ENCODE measurements at regions not wholly inside any gene's neighbourhood (a gene's known extent, or its start where the extent isn't known, plus 50 kb on each side); places are given as distances from the start of the nearest gene placed in this dataset.

GRCh38 chr5:171676286-171676944 lies 109.2 kb upstream of the SMIM23 start:
- no peak for DNase-seq (ENCODE audit: low read depth in 2 of 3, low spot score in 1 of 3)

GRCh38 chr5:171678646-171679045 lies 107.0 kb upstream of the SMIM23 start:
- no peak for DNase-seq (ENCODE audit: low read depth in 2 of 3, low spot score in 1 of 3)

DNA sequence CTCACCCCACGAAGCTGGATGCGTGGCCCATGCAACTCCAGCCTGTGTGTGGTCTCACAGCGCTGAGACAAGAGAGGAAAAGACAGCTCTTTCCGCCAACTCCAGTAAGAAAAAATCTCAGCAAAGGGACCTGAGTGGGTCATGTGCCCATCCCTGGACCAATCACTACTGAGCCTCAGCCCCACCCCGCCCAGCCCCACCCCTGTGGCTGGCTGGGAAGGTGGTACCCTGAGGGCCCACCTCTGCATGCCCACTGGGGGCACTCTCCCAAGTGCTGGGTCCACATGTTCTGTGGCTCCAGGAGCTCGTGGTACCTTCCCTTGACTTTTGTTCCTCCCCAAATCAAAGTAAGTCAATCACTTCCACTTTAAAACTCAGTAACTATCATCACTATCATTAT lies 105.1 kb upstream of the SMIM23 start:
- DNase-seq (ENCODE audit: low read depth in 2 of 3, low spot score in 1 of 3), result no peak

GRCh38 chr5:171681061-171681460 lies 104.6 kb upstream of the SMIM23 start:
- no peak for DNase-seq (ENCODE audit: low read depth in 2 of 3, low spot score in 1 of 3)

DNA sequence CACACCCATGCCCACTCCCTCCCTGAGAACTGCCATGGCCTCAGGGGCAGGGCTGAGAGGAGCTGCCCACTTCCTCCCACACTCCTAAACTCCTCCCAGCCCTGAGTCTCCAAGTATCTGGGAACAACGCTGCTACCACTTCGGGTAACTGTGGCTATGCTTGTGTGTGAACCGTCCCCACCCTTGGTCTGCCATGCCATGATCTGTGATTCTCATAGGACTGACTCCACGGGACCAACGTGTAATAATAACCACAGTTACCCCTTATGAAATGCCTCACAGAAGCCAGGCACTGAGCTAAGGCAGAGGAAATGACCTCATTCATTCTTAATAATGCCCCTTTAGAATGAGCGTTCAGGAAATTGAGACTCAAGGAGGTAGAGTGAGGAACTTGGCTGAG lies 103.9 kb upstream of the SMIM23 start:
- DNase-seq (ENCODE audit: low read depth in 2 of 3, low spot score in 1 of 3), result no peak

GRCh38 chr5:171682801-171683200 lies 102.8 kb upstream of the SMIM23 start:
- DNase-seq (ENCODE audit: low read depth in 2 of 3, low spot score in 1 of 3), result no peak

DNA sequence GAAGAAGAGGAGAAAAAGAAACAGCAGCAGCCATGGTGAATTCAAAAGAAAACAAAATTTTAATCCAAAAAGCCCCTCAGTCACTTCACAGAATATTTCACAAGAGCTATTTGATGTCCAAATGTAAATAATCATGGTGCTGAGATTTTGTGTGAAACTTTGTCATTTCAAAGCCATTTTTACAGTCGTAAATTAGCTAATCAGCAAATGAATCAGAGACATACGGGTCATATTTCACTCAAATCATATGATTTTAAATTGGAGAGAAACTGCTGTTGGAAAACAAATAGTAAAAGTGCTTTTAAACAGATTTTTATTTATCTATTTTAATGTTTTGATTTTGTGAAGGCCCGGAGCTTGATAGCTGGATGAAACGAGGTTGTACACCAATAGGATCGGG lies 101.4 kb upstream of the SMIM23 start:
- DNase-seq (ENCODE audit: low read depth in 2 of 3, low spot score in 1 of 3), result no peak

DNA sequence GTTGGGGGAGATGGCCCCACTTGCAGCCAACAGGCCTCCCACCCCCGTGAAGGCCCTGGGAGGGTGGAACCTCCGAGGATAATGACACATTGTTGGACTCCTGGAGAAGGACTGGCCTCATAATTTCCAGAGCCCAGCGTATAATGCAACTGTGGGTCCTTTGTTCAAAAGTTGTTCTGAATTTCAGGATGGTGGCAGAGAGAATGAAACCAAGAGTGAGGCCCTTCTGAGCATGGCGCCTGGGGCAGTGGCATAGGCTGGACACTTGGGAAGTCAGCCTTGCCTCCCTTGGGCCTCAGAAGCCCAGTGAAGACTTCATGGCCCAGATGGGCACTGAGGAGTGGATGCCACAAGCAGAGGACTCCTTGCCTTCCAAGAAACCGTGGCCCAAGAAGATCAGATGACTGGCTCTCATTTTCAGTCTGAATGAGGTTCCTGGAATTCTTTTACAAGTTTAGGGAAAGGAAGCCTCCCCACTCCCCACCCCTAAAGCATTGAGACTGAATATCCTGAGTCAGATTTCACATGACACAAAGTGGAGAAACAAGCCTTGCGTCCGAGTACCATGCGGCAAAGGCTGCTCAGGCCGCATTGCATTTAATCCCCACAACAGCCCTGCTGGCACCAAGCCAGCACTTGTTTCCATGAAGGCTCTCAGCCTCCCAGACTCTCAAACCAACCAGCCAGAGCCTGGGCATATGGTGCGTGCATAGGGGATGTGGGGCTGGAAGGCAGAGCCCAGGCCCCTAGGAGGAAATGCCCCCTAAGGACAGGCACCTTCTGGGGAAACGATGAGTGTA lies 96.7 kb upstream of the SMIM23 start:
- no peak for DNase-seq (ENCODE audit: low read depth in 2 of 3, low spot score in 1 of 3)

- DNase-seq (ENCODE audit: low read depth in 2 of 3, low spot score in 1 of 3), result no peak
Measured at GRCh38 chr5:171689853-171690417, 95.7 kb upstream of the SMIM23 start.

DNA sequence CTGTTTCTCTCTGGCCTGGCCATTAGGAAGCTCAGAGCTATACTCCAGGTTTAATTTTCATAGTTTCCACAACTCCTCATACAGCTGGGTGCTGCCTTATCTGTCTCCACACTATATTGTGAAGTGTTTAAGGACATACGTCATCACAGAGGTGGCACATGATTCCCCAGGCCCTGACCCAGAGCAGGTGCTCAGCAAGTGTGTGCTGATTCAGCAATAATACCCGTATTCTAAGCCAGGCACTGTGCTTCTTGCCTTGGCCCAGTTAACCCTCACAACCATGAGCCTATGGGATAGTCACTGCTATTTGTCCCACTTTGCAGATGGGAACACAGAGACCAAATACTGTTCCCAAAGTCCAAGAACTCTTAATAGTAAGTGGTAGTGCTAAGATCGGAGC lies 93.5 kb upstream of the SMIM23 start:
- DNase-seq (ENCODE audit: low read depth in 2 of 3, low spot score in 1 of 3), result no peak

DNA sequence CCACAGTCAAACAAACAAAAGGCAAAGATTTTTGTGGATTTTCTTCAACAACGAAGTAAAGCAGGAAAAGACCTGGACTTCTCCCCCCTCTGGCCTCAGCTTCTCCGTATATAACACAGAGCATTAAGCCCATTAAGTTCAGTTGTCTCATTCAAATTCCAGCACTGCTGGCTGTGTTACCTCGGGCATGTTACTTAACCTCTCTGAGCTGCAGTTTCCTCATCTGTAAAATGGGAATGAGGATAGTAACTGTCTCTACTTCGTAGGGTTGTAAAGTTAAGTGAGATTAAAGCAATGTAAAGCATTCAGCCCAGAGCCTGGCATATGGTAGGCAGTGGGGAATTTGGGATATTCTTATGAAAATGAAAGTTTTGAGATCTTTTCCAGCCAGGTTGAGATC lies 92.7 kb upstream of the SMIM23 start:
- no peak for DNase-seq (ENCODE audit: low read depth in 2 of 3, low spot score in 1 of 3)

GRCh38 chr5:171693412-171693811 lies 92.2 kb upstream of the SMIM23 start:
- DNase-seq (ENCODE audit: low read depth in 2 of 3, low spot score in 1 of 3), result no peak

DNA sequence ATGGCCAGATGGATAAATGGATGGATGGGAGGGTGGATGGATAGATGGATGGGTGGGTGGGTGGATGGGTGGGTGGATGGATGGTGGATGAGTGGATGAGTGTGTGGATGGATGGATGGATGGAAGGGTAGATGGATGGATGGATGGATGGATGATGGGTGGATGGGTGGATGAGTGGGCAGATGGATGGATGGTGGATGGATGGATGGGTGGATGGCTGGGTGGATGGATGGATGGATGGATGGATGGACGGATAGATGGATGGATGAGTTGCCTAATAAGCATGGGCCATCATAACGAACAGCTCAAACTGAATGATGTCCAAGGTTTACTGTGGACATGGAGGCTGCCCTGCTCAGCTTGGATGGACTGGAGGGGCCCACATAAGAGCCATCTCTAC lies 89.8 kb upstream of the SMIM23 start:
- no peak for DNase-seq (ENCODE audit: low read depth in 2 of 3, low spot score in 1 of 3)

GRCh38 chr5:171697221-171698102 lies 88.2 kb upstream of the SMIM23 start:
- DNase-seq (ENCODE audit: low read depth in 2 of 3, low spot score in 1 of 3), result no peak

DNA sequence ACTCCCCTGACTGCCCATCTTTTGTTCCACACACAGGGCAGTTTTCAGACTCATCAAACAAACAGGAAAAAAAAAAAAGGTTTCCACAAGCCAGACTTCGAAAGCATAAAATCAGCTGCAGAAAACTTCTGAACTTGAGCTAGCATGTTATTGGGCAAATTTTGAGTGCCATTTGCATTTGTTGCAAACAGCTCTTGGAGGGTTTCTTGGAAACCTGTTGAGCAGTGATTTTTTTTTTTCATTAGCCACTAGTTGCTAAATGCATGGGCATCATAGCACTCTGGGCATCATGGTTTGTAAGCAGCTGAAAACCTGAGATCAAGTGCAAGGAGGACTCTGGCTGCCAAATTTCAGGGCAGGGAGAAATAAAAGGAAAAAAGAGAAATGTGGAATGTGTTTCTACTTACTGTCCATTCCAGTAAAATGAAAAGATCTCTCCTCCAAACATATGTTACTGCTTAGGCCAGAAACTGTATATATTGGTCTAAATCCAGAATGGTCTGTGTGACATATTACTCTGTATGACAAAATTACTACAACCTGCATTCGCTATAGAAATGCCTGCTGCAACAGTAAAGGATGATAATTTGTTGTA lies 85.2 kb upstream of the SMIM23 start:
- no peak for DNase-seq (ENCODE audit: low read depth in 2 of 3, low spot score in 1 of 3)

- DNase-seq (ENCODE audit: low read depth in 2 of 3, low spot score in 1 of 3), result no peak
Measured at GRCh38 chr5:171701100-171701541, 84.5 kb upstream of the SMIM23 start.

GRCh38 chr5:171702135-171702770 lies 83.4 kb upstream of the SMIM23 start:
- no peak for DNase-seq (ENCODE audit: low read depth in 2 of 3, low spot score in 1 of 3)

- DNase-seq (ENCODE audit: low read depth in 2 of 3, low spot score in 1 of 3), result no peak
Measured at GRCh38 chr5:171703146-171703545, 82.5 kb upstream of the SMIM23 start.

- no peak for DNase-seq (ENCODE audit: low read depth in 2 of 3, low spot score in 1 of 3)
Measured at GRCh38 chr5:171705036-171705435, 80.6 kb upstream of the SMIM23 start.

GRCh38 chr5:171705830-171706468 lies 79.7 kb upstream of the SMIM23 start:
- no peak for DNase-seq (ENCODE audit: low read depth in 2 of 3, low spot score in 1 of 3)

Measured in stimulated activated CD4-positive, alpha-beta T cell treated with anti-CD3 and anti-CD28 coated beads, Interleukin-12 subunit alpha, Interleukin-12 subunit beta, amount 100 ng/mL, for 48 hours (primary cell).